GM12892 (cell line): ENCODE measurements at regions not wholly inside any gene's neighbourhood (a gene's known extent, or its start where the extent isn't known, plus 50 kb on each side); places are given as distances from the start of the nearest gene placed in this dataset.

Experiments
- POLR2A ChIP-seq: IDR thresholded peaks from 2 replicates; pipeline ENCODE4 v1.6.1; 2011; ENCODE audit warnings: low read depth, low read length, control low read depth
- POLR2AphosphoS5 ChIP-seq: IDR thresholded peaks from 2 replicates; pipeline ENCODE4 v1.6.1; 2011; ENCODE audit warnings: low read depth, low read length, control low read depth

- TF ChIP-seq POLR2AphosphoS5 = no peak
- TF ChIP-seq POLR2A = no peak
Measured at GRCh38 chr11:111157571-111157970, 88.0 kb upstream of the POU2AF2 start.
